HCEC 1CT (cell line): ENCODE measurements at regions not wholly inside any gene's neighbourhood (a gene's known extent, or its start where the extent isn't known, plus 50 kb on each side); places are given as distances from the start of the nearest gene placed in this dataset.
"Not testable (repeated sequence)": the region's sequence is repeated elsewhere in the genome, so short reads cannot be mapped to it uniquely, and the experiment has no call there.

Experiments used
- DNase-seq: peaks from one replicate; pipeline ENCODE4 v3.0.0-alpha.2; 2017

GRCh38 chr1:114262337-114262736 lies 108.7 kb upstream of the SYT6 start:
- DNase-seq = no peak

- DNase-seq = no peak
Measured at GRCh38 chr1:114260805-114261484, 107.3 kb upstream of the SYT6 start.

GRCh38 chr1:114259511-114260160 lies 106.0 kb upstream of the SYT6 start:
- no peak for DNase-seq

- no peak for DNase-seq
Measured at GRCh38 chr1:114258633-114259032, 105.0 kb upstream of the SYT6 start.

- DNase-seq = no peak
Measured at GRCh38 chr1:114258074-114258473, 104.4 kb upstream of the SYT6 start.

- no peak for DNase-seq
Measured at GRCh38 chr1:114257554-114257953, 103.9 kb upstream of the SYT6 start.

- no peak for DNase-seq
Measured at GRCh38 chr1:114253900-114254299, 100.2 kb upstream of the SYT6 start.

GRCh38 chr1:114251573-114251939 lies 97.9 kb upstream of the SYT6 start:
- no peak for DNase-seq

GRCh38 chr1:114250683-114251572 lies 97.3 kb upstream of the SYT6 start:
- DNase-seq = no peak

- no peak for DNase-seq
Measured at GRCh38 chr1:114249691-114250090, 96.0 kb upstream of the SYT6 start.

- no peak for DNase-seq
Measured at GRCh38 chr1:114248162-114248561, 94.5 kb upstream of the SYT6 start.

GRCh38 chr1:114242531-114243210 lies 89.0 kb upstream of the SYT6 start:
- not testable (repeated sequence) for DNase-seq

- no peak for DNase-seq
Measured at GRCh38 chr1:114238053-114238452, 84.4 kb upstream of the SYT6 start.

GRCh38 chr1:114236517-114236916 lies 82.8 kb upstream of the SYT6 start:
- no peak for DNase-seq

GRCh38 chr1:114235960-114236359 lies 82.3 kb upstream of the SYT6 start:
- no peak for DNase-seq

GRCh38 chr1:114235281-114235680 lies 81.6 kb upstream of the SYT6 start:
- no peak for DNase-seq

GRCh38 chr1:114234408-114235124 lies 80.9 kb upstream of the SYT6 start:
- no peak for DNase-seq

GRCh38 chr1:114232691-114233090 lies 79.0 kb upstream of the SYT6 start:
- DNase-seq = no peak

GRCh38 chr1:114231301-114231700 lies 77.6 kb upstream of the SYT6 start:
- no peak for DNase-seq

GRCh38 chr1:114229368-114229767 lies 75.7 kb upstream of the SYT6 start:
- no peak for DNase-seq

- DNase-seq = no peak
Measured at GRCh38 chr1:114227059-114227458, 73.4 kb upstream of the SYT6 start.

GRCh38 chr1:114224196-114224907 lies 70.7 kb upstream of the SYT6 start:
- DNase-seq = no peak
